KMS-11 (cell line): ENCODE measurements at regions not wholly inside any gene's neighbourhood (a gene's known extent, or its start where the extent isn't known, plus 50 kb on each side); places are given as distances from the start of the nearest gene placed in this dataset.

Source experiments
- H2AFZ ChIP-seq: fragments of 200-600 bp; sonication (generic); 2 replicates; pipeline ENCODE4 v1.6.1; 2016; ENCODE audit warnings: antibody characterized with exemption, mixed run types, low read depth
- H3K27ac ChIP-seq: fragments of 200-600 bp; sonication (generic); 2 replicates; pipeline ENCODE4 v1.6.1; 2016; ENCODE audit warnings: mild to moderate bottlenecking, mixed run types
- H3K27me3 ChIP-seq: fragments of 200-600 bp; sonication (generic); 2 replicates; pipeline ENCODE4 v1.6.1; 2017; ENCODE audit warnings: mild to moderate bottlenecking, low read depth, mixed run types, moderate library complexity; ENCODE audit not compliant: insufficient read depth
- H3K36me3 ChIP-seq: fragments of 200-600 bp; sonication (generic); 2 replicates; pipeline ENCODE4 v1.6.1; 2017; ENCODE audit warnings: mild to moderate bottlenecking, mixed run types; ENCODE audit not compliant: insufficient read depth
- H3K4me1 ChIP-seq: fragments of 200-600 bp; sonication (generic); 2 replicates; pipeline ENCODE4 v1.6.1; 2016; ENCODE audit warnings: mild to moderate bottlenecking, low read depth, mixed run types; ENCODE audit not compliant: poor library complexity, severe bottlenecking
- H3K4me2 ChIP-seq: fragments of 200-600 bp; sonication (generic); 2 replicates; pipeline ENCODE4 v1.7.0; 2016; ENCODE audit warnings: mild to moderate bottlenecking, mixed run types
- H3K4me3 ChIP-seq: fragments of 200-600 bp; sonication (generic); IDR thresholded peaks from 2 replicates; pipeline ENCODE4 v1.6.1; 2017; ENCODE audit warnings: low read depth, low read length, mixed read lengths; ENCODE audit not compliant: insufficient read depth
- H3K79me2 ChIP-seq: fragments of 200-600 bp; sonication (generic); 2 replicates; pipeline ENCODE4 v1.6.1; 2016; ENCODE audit warnings: low read depth, mixed run types; ENCODE audit not compliant: insufficient read depth
- H3K9ac ChIP-seq: fragments of 200-600 bp; sonication (generic); 2 replicates; pipeline ENCODE4 v1.6.1; 2016; ENCODE audit warnings: mild to moderate bottlenecking, mixed run types
- H4K20me1 ChIP-seq: fragments of 200-600 bp; sonication (generic); 2 replicates; pipeline ENCODE4 v1.6.1; 2016; ENCODE audit warnings: mild to moderate bottlenecking, mixed run types; ENCODE audit not compliant: insufficient read depth
- CTCF ChIP-seq: fragments of 200-600 bp; sonication (generic); conservative IDR thresholded peaks from 2 replicates; pipeline ENCODE4 v1.6.1; 2017; ENCODE audit warnings: low read depth, mild to moderate bottlenecking, antibody characterized with exemption, low read length, moderate library complexity, mixed read lengths

- TF ChIP-seq CTCF = no peak
- no peak overlapping the region for H2AFZ ChIP-seq
- no peak overlapping the region for H3K4me2 ChIP-seq
- H3K4me3 ChIP-seq = no peak overlapping the region
- H4K20me1 ChIP-seq = no peaks in the 10 kb centered on the region
- no peaks in the 10 kb centered on the region for H3K36me3 ChIP-seq
- H3K27me3 ChIP-seq = no peaks in the 10 kb centered on the region
- H3K79me2 ChIP-seq = no peaks in the 10 kb centered on the region
- H3K27ac ChIP-seq = no peak overlapping the region
- H3K9ac ChIP-seq = no peak overlapping the region
- no peaks in the 10 kb centered on the region for H3K4me1 ChIP-seq
Observed at GRCh38 chr1:14262637-14263036, 335.8 kb upstream of the KAZN start.

GRCh38 chr1:14263225-14263624 lies 335.3 kb upstream of the KAZN start:
- TF ChIP-seq CTCF = no peak
- no peaks in the 10 kb centered on the region for H3K36me3 ChIP-seq
- no peak overlapping the region for H2AFZ ChIP-seq
- no peaks in the 10 kb centered on the region for H4K20me1 ChIP-seq
- H3K9ac ChIP-seq = no peak overlapping the region
- no peaks in the 10 kb centered on the region for H3K79me2 ChIP-seq
- H3K27me3 ChIP-seq = no peaks in the 10 kb centered on the region
- H3K4me1 ChIP-seq = no peaks in the 10 kb centered on the region
- no peak overlapping the region for H3K27ac ChIP-seq
- no peak overlapping the region for H3K4me3 ChIP-seq
- H3K4me2 ChIP-seq = no peak overlapping the region

GRCh38 chr1:14263671-14264070 lies 334.8 kb upstream of the KAZN start:
- Histone ChIP-seq H3K4me2 (no peak overlapping the region), H3K9ac (no peak overlapping the region), H3K27me3 (no peaks in the 10 kb centered on the region), H3K27ac (no peak overlapping the region), H3K79me2 (no peaks in the 10 kb centered on the region), H3K36me3 (no peaks in the 10 kb centered on the region), H3K4me1 (no peaks in the 10 kb centered on the region), H4K20me1 (no peaks in the 10 kb centered on the region), H2AFZ (no peak overlapping the region), H3K4me3 (no peak overlapping the region)
- no peak for TF ChIP-seq CTCF

GRCh38 chr1:14265495-14265894 lies 333.0 kb upstream of the KAZN start:
- Histone ChIP-seq H3K36me3 (no peaks in the 10 kb centered on the region), H4K20me1 (no peaks in the 10 kb centered on the region), H3K4me3 (no peak overlapping the region), H2AFZ (no peak overlapping the region), H3K9ac (no peak overlapping the region), H3K4me1 (no peaks in the 10 kb centered on the region), H3K79me2 (no peaks in the 10 kb centered on the region), H3K27me3 (no peaks in the 10 kb centered on the region), H3K27ac (no peak overlapping the region), H3K4me2 (no peak overlapping the region)
- TF ChIP-seq CTCF = no peak

- Histone ChIP-seq H2AFZ (no peak overlapping the region), H3K79me2 (no peaks in the 10 kb centered on the region), H3K4me3 (no peak overlapping the region), H3K4me2 (no peak overlapping the region), H3K4me1 (no peaks in the 10 kb centered on the region), H4K20me1 (no peaks in the 10 kb centered on the region), H3K36me3 (no peaks in the 10 kb centered on the region), H3K9ac (no peak overlapping the region), H3K27ac (no peak overlapping the region), H3K27me3 (no peaks in the 10 kb centered on the region)
- TF ChIP-seq CTCF = no peak
Observed at GRCh38 chr1:14267991-14268390, 330.5 kb upstream of the KAZN start.
